GM15510 (cell line): ENCODE measurements at regions not wholly inside any gene's neighbourhood (a gene's known extent, or its start where the extent isn't known, plus 50 kb on each side); places are given as distances from the start of the nearest gene placed in this dataset.

Experiments used
- POLR2A ChIP-seq: IDR thresholded peaks from 3 replicates; pipeline ENCODE4 v1.6.1; 2011; ENCODE audit warnings: borderline replicate concordance; ENCODE audit not compliant: insufficient read length; ENCODE audit errors: extremely low read depth

- TF ChIP-seq POLR2A, result no peak
These were observed 1396.7 kb downstream of the BRD1 start for GRCh38 chr22:48431014-48431413.

GRCh38 chr22:48429446-48430020 lies 1398.1 kb downstream of the BRD1 start:
- no peak for TF ChIP-seq POLR2A

GRCh38 chr22:48428631-48429371 lies 1398.9 kb downstream of the BRD1 start:
- no peak for TF ChIP-seq POLR2A

GRCh38 chr22:48427731-48428211 lies 1399.9 kb downstream of the BRD1 start:
- no peak for TF ChIP-seq POLR2A

- TF ChIP-seq POLR2A, result no peak
These were observed 1401.0 kb downstream of the BRD1 start for GRCh38 chr22:48426466-48427380.

GRCh38 chr22:48425641-48426040 lies 1402.0 kb downstream of the BRD1 start:
- TF ChIP-seq POLR2A, result no peak

GRCh38 chr22:48425091-48425506 lies 1402.6 kb downstream of the BRD1 start:
- no peak for TF ChIP-seq POLR2A

- TF ChIP-seq POLR2A, result no peak
These were observed 1403.0 kb downstream of the BRD1 start for GRCh38 chr22:48424661-48425060.

GRCh38 chr22:48424201-48424627 lies 1403.5 kb downstream of the BRD1 start:
- TF ChIP-seq POLR2A, result no peak

- no peak for TF ChIP-seq POLR2A
These were observed 1404.2 kb downstream of the BRD1 start for GRCh38 chr22:48423481-48423911.

- no peak for TF ChIP-seq POLR2A
These were observed 1404.7 kb downstream of the BRD1 start for GRCh38 chr22:48422900-48423480.

GRCh38 chr22:48418831-48419230 lies 1408.8 kb downstream of the BRD1 start:
- no peak for TF ChIP-seq POLR2A

GRCh38 chr22:48417225-48418070 lies 1410.2 kb downstream of the BRD1 start:
- TF ChIP-seq POLR2A, result no peak
